Body of pancreas (tissue), 4 donors: ENCODE measurements at regions not wholly inside any gene's neighbourhood (a gene's known extent, or its start where the extent isn't known, plus 50 kb on each side); places are given as distances from the start of the nearest gene placed in this dataset.

ENCODE experiments used
- ATAC-seq: fragments of 150-250 bp; one replicate; pipeline ENCODE4 v1.9.1; 2016
- DNase-seq, 4 donors: peaks; one replicate each; pipeline ENCODE4 v3.0.0-alpha.2; 2019
- H3K27ac ChIP-seq, 4 donors: fragments of 200-600 bp; sonication (generic); 1 replicate in 3 of 4; 2 replicates in 1 of 4; pipeline versions ENCODE4 v1.5.1 to v1.6.1; 2016 to 2019; ENCODE audit warnings: mild to moderate bottlenecking in 1 of 4, mixed read lengths in 1 of 4, moderate library complexity in 1 of 4
- H3K27me3 ChIP-seq, 2 donors: fragments of 200-600 bp; sonication (generic); one replicate each; pipeline ENCODE4 v1.6.0; 2016; ENCODE audit warnings: mild to moderate bottlenecking in 1 of 2
- H3K36me3 ChIP-seq, 2 donors: fragments of 200-600 bp; sonication (generic); replicated peaks in 1 of 2; 2 replicates each; pipeline ENCODE4 v1.5.1; 2016; ENCODE audit warnings: low read depth in 2 of 2; ENCODE audit not compliant: insufficient read depth in 1 of 2
- H3K4me1 ChIP-seq: fragments of 200-600 bp; sonication (generic); one replicate; pipeline ENCODE4 v1.6.0; 2016
- H3K4me3 ChIP-seq, 2 donors: fragments of 200-600 bp; sonication (generic); 1 replicate in 1 of 2; 2 replicates in 1 of 2; pipeline ENCODE4 v1.5.1; 2016 to 2019
- H3K9me3 ChIP-seq, 3 donors: fragments of 200-600 bp; sonication (generic); 1 replicate in 2 of 3; 2 replicates in 1 of 3; pipeline ENCODE4 v1.5.1; 2016
- CTCF ChIP-seq, 7 experiments: fragments of 450-650 bp in 4 of 7; fragments of 200-600 bp in 3 of 7; sonication (generic) in 3 of 7; IDR thresholded peaks; one replicate each; pipeline ENCODE4 v1.5.1; 2016 to 2019; ENCODE audit warnings: antibody characterized with exemption in 7 of 7
- POLR2A ChIP-seq, 3 donors: fragments of 450-650 bp; IDR thresholded peaks; one replicate each; pipeline ENCODE4 v1.6.1; 2016; ENCODE audit warnings: antibody characterized with exemption in 3 of 3, mild to moderate bottlenecking in 2 of 3
- WGBS, 2 donors: methylation state at CpG; one replicate each; pipeline ENCODE4 v1.1.5; 2017; 5-methylcytosine and 5-hydroxymethylcytosine counted together
- intact Hi-C: fragments of 100-400 bp; cut with DNase I; formaldehyde crosslinking; loops from one replicate; pipeline ENCODE4 v1.15.1; 2023

GRCh38 chr3:65182085-65182484 lies 494.3 kb upstream of the ADAMTS9 start:
- no peaks in the 10 kb centered on the region for H3K9me3 ChIP-seq
- ATAC-seq (no peak), DNase-seq (no peak)
- intact Hi-C loops: no loop called here
- TF ChIP-seq POLR2A (IDR thresholded peaks at IDR 0.05) (no peak), CTCF (IDR thresholded peaks at IDR 0.05) (no peak)
- no peak overlapping the region for H3K4me3 ChIP-seq
- no peaks in the 10 kb centered on the region for H3K27me3 ChIP-seq
- no peaks in the 10 kb centered on the region for H3K4me1 ChIP-seq
- no peaks in the 10 kb centered on the region for H3K36me3 ChIP-seq
- no peak overlapping the region for H3K27ac ChIP-seq
- 78% methylated on average over 4 of the region's 4 CpGs for WGBS, 2 donors

DNA sequence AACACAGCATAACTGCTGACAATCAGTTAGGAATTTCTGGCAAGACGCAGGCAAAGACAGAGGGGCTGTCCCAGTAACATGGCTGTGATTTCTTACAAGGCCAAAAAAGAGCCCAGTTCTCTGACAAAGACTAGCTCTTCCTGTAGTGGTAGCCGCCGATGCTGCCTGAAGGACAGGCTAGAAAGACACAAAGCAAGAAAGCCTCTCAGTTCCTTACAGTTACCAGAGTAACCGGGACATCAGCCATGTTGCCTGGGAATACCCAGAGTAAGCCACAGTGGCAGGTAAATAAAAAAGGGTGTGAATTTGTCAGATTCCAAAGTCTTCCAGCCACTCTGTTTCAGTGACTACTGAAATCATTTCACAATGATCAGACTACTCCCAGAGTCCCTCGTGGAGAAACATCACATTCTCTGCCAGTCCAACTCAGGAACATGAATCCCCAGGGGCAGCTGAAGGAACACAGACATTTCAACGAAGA lies 493.6 kb upstream of the ADAMTS9 start:
- Histone ChIP-seq H3K4me3 (no peak overlapping the region), H3K4me1 (no peaks in the 10 kb centered on the region), H3K27ac (peak overlapping the region in 1 of 4 donors; percentile 5), H3K27me3 (no peaks in the 10 kb centered on the region), H3K36me3 (no peaks in the 10 kb centered on the region), H3K9me3 (no peaks in the 10 kb centered on the region)
- TF ChIP-seq POLR2A (IDR thresholded peaks at IDR 0.05) (no peak), CTCF (IDR thresholded peaks at IDR 0.05) (no peak)
- peak in 2 of 4 donors; percentile 12 to 14 for DNase-seq
- ATAC-seq: peak; percentile 56
- WGBS, 2 donors: 60 to 68% methylated on average over 6 of the region's 6 CpGs
- intact Hi-C loops: no loop called here

DNA sequence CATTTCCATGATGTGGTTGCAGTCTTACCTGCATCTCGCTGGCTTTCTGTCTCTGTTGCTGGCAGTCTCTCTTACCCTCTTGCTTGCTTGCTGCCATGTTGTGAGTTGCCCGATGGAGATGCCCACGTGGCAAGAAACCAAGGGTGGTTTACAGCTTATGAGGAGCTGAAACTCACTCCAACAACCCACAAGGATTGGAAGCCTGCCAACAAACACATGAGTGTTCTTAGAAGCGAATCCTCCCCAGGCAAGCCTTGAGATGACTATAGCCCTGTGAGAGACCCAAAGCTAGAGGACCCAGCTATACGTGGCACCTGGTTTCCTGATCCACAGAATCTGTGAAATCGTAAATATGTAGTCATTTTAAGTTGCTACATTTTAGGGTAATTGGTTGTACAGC lies 490.9 kb upstream of the ADAMTS9 start:
- no peaks in the 10 kb centered on the region for H3K9me3 ChIP-seq
- DNase-seq (peak in 1 of 4 donors; percentile 15), ATAC-seq (no peak)
- 76 to 88% methylated on average over 4 to 6 of the region's 6 CpGs for WGBS, 2 donors
- H3K27me3 ChIP-seq: no peaks in the 10 kb centered on the region
- H3K27ac ChIP-seq: no peak overlapping the region
- H3K36me3 ChIP-seq: no peaks in the 10 kb centered on the region
- no peaks in the 10 kb centered on the region for H3K4me1 ChIP-seq
- H3K4me3 ChIP-seq: no peak overlapping the region
- TF ChIP-seq CTCF (IDR thresholded peaks at IDR 0.05) (no peak), POLR2A (IDR thresholded peaks at IDR 0.05) (no peak)
- intact Hi-C loops: no loop called here

- H3K36me3 ChIP-seq: no peaks in the 10 kb centered on the region
- H3K4me1 ChIP-seq: no peaks in the 10 kb centered on the region
- 38 to 39% methylated on average over 1 of the region's 1 CpG for WGBS, 2 donors
- intact Hi-C loops: no loop called here
- ATAC-seq (no peak), DNase-seq (no peak)
- no peaks in the 10 kb centered on the region for H3K9me3 ChIP-seq
- no peaks in the 10 kb centered on the region for H3K27me3 ChIP-seq
- no peak overlapping the region for H3K27ac ChIP-seq
- H3K4me3 ChIP-seq: no peak overlapping the region
- TF ChIP-seq POLR2A (IDR thresholded peaks at IDR 0.05) (no peak), CTCF (IDR thresholded peaks at IDR 0.05) (no peak)
Observed at GRCh38 chr3:65177960-65178376, 490.2 kb upstream of the ADAMTS9 start.

DNA sequence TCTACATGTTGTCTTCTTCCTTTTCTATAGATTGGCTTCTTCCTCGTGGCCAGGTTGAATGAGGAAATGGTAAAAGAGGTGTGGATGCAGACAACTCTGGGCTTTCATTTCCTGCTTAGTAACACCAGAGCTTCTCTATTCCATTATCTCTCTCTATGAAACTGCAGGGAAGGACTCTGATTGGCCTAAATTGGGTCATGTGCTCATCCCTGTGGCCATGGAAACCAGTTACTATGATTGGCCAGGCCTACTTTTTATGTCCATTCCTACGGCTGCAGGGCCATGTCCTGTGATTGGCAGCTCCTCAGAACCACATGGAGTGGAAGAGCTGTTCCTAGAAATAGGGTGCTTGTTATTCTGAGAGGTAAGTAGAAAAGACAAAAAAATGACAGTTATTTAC lies 486.9 kb upstream of the ADAMTS9 start:
- H3K9me3 ChIP-seq: no peaks in the 10 kb centered on the region
- TF ChIP-seq POLR2A (IDR thresholded peaks at IDR 0.05) (no peak), CTCF (IDR thresholded peaks at IDR 0.05) (no peak)
- no peak overlapping the region for H3K27ac ChIP-seq
- ATAC-seq (no peak), DNase-seq (no peak)
- WGBS, 2 donors: 73% methylated on average over 2 of the region's 2 CpGs
- H3K4me1 ChIP-seq: no peaks in the 10 kb centered on the region
- intact Hi-C loops: no loop called here
- H3K36me3 ChIP-seq: no peaks in the 10 kb centered on the region
- no peaks in the 10 kb centered on the region for H3K27me3 ChIP-seq
- no peak overlapping the region for H3K4me3 ChIP-seq
